Neural cell (in vitro differentiated cells): ENCODE measurements at regions not wholly inside any gene's neighbourhood (a gene's known extent, or its start where the extent isn't known, plus 50 kb on each side); places are given as distances from the start of the nearest gene placed in this dataset.

ENCODE experiments used
- H2AFZ ChIP-seq: fragments of 200-600, 300-800 bp; sonication (generic), shearing (Covaris generic); 2 replicates; pipeline ENCODE4 v1.6.0; 2014; ENCODE audit warnings: low read depth, mild to moderate bottlenecking, antibody characterized with exemption, low read length, moderate library complexity
- H3F3A ChIP-seq: fragments of 200-600 bp; shearing (Covaris generic); 2 replicates; pipeline ENCODE4 v1.6.1; 2016; ENCODE audit warnings: mild to moderate bottlenecking, moderate library complexity, mixed read lengths, antibody characterized with exemption, low read length; ENCODE audit not compliant: insufficient read depth, poor library complexity, severe bottlenecking
- H3K27ac ChIP-seq: fragments of 200-600, 300-800 bp; sonication (generic), shearing (Covaris generic); 2 replicates; pipeline ENCODE4 v1.5.1; 2014; ENCODE audit warnings: mild to moderate bottlenecking, low read length, moderate library complexity
- H3K27me3 ChIP-seq: fragments of 300-800, 200-600 bp; sonication (generic), shearing (Covaris generic); 2 replicates; pipeline ENCODE4 v1.6.0; 2014; ENCODE audit warnings: mild to moderate bottlenecking, low read depth, low read length, moderate library complexity; ENCODE audit not compliant: insufficient read depth
- H3K36me3 ChIP-seq: fragments of 300-800, 200-600 bp; sonication (generic), shearing (Covaris generic); 2 replicates; pipeline ENCODE4 v1.5.1; 2014; ENCODE audit warnings: mild to moderate bottlenecking, antibody characterized with exemption, low read length, moderate library complexity; ENCODE audit not compliant: insufficient read depth
- H3K4me2 ChIP-seq: fragments of 300-800, 200-600 bp; sonication (generic), shearing (Covaris generic); 2 replicates; pipeline ENCODE4 v1.6.0; 2014; ENCODE audit warnings: mild to moderate bottlenecking, low read length
- H3K4me3 ChIP-seq: fragments of 300-800, 200-600 bp; sonication (generic), shearing (Covaris generic); 2 replicates; pipeline ENCODE4 v1.5.1; 2014; ENCODE audit warnings: mild to moderate bottlenecking, low read length, moderate library complexity
- H3K79me2 ChIP-seq: fragments of 200-600 bp; shearing (Covaris generic); replicated peaks from 2 replicates; pipeline ENCODE4 v1.6.0; 2014; ENCODE audit warnings: mild to moderate bottlenecking, low read length, moderate library complexity; ENCODE audit not compliant: insufficient read depth
- H3K9ac ChIP-seq: fragments of 300-800, 200-600 bp; sonication (generic), shearing (Covaris generic); 2 replicates; pipeline ENCODE4 v1.6.1; 2016; ENCODE audit warnings: mild to moderate bottlenecking, low read length, mixed read lengths
- H3K9me2 ChIP-seq: fragments of 200-600 bp; shearing (Covaris generic); 2 replicates; pipeline ENCODE4 v1.6.1; 2016; ENCODE audit warnings: mild to moderate bottlenecking, low read length, mixed read lengths; ENCODE audit not compliant: insufficient read depth
- H3K9me3 ChIP-seq: fragments of 200-600, 300-800 bp; sonication (generic), shearing (Covaris generic); 2 replicates; pipeline ENCODE4 v1.6.1; 2016; ENCODE audit warnings: mild to moderate bottlenecking, mixed run types, low read length, moderate library complexity, mixed read lengths
- H4K20me1 ChIP-seq: fragments of 200-600 bp; shearing (Covaris generic); 2 replicates; pipeline ENCODE4 v1.6.1; 2016; ENCODE audit warnings: mild to moderate bottlenecking, mixed run types; ENCODE audit not compliant: insufficient read depth
- EP300 ChIP-seq: fragments of 450-650 bp; conservative IDR thresholded peaks from 2 replicates; pipeline ENCODE4 v1.6.1; 2014; ENCODE audit warnings: antibody characterized with exemption, mild to moderate bottlenecking, moderate library complexity; ENCODE audit not compliant: poor library complexity, severe bottlenecking
- EZH2 ChIP-seq: fragments of 200-600, 300-800 bp; shearing (Covaris generic), sonication (generic); IDR thresholded peaks from 2 replicates; pipeline ENCODE4 v1.6.1; 2014; ENCODE audit warnings: antibody characterized with exemption, low read length, borderline replicate concordance, mild to moderate bottlenecking; ENCODE audit not compliant: insufficient read depth, poor library complexity, severe bottlenecking
- MXI1 ChIP-seq: fragments of 450-650 bp; conservative IDR thresholded peaks from 2 replicates; pipeline ENCODE4 v1.6.1; 2014; ENCODE audit warnings: antibody characterized with exemption, mild to moderate bottlenecking; ENCODE audit not compliant: poor library complexity, severe bottlenecking
- POLR2AphosphoS5 ChIP-seq: IDR thresholded peaks from 2 replicates; pipeline ENCODE4 v1.6.1; 2012
- RAD21 ChIP-seq: fragments of 450-650 bp; conservative IDR thresholded peaks from 2 replicates; pipeline ENCODE4 v1.6.1; 2014; ENCODE audit warnings: antibody characterized with exemption, mild to moderate bottlenecking, moderate library complexity
- SMC3 ChIP-seq: fragments of 450-650 bp; conservative IDR thresholded peaks from 2 replicates; pipeline ENCODE4 v1.6.1; 2014; ENCODE audit warnings: antibody characterized with exemption, mild to moderate bottlenecking, moderate library complexity; ENCODE audit not compliant: poor library complexity
- TAF1 ChIP-seq: IDR thresholded peaks from 2 replicates; pipeline ENCODE4 v1.6.1; 2012; ENCODE audit warnings: low read depth
- TF ChIP-seq, protein P1 (sequence below): IDR thresholded peaks from 2 replicates; pipeline ENCODE4 v1.6.1; 2012; ENCODE audit warnings: borderline replicate concordance
- TF ChIP-seq, protein P2 (sequence below): fragments of 450-650 bp; IDR thresholded peaks from 2 replicates; pipeline ENCODE4 v1.5.1; 2014; ENCODE audit warnings: antibody characterized with exemption, mild to moderate bottlenecking, moderate library complexity; ENCODE audit not compliant: poor library complexity, severe bottlenecking

DNA sequence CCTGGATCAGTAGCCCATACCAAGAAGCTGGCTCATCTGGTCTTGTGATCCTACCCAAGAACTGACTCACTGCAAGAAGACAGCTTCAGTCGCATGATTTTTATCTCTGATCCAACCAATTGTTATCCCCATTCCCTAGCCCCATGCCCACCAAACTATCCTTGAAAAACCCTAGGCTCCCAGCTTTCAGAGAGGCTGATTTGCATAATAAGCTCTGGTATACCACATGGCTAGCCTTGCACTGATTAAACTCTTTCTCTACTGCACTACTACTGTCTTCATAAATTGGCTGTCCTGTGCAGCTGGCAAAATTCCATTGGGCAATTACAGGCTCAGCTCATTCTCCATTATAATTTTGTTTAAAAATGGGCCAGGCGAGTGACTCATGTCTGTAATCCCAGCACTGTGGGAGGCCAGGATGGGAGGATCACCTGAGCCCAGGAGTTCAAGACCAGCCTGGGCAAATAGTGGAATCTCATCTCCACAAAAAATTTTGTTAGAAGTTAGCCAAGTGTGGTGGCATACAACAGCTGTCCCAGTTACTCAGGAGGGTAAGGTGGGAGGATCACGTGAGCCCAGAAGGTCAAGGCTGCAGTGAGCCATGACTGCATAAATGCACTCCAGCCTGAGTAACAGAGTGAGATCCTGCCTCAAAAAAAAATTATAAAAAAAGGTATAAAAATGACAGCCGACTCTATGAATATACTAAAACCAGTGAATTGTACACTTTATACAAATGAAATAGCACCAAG lies 76.7 kb upstream of the EIF5 start:
- Histone ChIP-seq H3K36me3 (no peaks in the 10 kb centered on the region), H2AFZ (no peak overlapping the region), H3K27me3 (no peaks in the 10 kb centered on the region), H3K9ac (no peak overlapping the region), H3K27ac (no peak overlapping the region), H3K9me2 (no peaks in the 10 kb centered on the region), H3K4me2 (no peak overlapping the region), H3K4me3 (no peak overlapping the region), H3K79me2 (no peaks in the 10 kb centered on the region), H3F3A (no peaks in the 10 kb centered on the region), H3K9me3 (no peaks in the 10 kb centered on the region), H4K20me1 (no peaks in the 10 kb centered on the region)
- TF ChIP-seq EP300 (no peak), EZH2 (no peak), MXI1 (no peak), SMC3 (no peak), POLR2AphosphoS5 (no peak), RAD21 (no peak), TAF1 (no peak)
- TF ChIP-seq, protein P1, sequence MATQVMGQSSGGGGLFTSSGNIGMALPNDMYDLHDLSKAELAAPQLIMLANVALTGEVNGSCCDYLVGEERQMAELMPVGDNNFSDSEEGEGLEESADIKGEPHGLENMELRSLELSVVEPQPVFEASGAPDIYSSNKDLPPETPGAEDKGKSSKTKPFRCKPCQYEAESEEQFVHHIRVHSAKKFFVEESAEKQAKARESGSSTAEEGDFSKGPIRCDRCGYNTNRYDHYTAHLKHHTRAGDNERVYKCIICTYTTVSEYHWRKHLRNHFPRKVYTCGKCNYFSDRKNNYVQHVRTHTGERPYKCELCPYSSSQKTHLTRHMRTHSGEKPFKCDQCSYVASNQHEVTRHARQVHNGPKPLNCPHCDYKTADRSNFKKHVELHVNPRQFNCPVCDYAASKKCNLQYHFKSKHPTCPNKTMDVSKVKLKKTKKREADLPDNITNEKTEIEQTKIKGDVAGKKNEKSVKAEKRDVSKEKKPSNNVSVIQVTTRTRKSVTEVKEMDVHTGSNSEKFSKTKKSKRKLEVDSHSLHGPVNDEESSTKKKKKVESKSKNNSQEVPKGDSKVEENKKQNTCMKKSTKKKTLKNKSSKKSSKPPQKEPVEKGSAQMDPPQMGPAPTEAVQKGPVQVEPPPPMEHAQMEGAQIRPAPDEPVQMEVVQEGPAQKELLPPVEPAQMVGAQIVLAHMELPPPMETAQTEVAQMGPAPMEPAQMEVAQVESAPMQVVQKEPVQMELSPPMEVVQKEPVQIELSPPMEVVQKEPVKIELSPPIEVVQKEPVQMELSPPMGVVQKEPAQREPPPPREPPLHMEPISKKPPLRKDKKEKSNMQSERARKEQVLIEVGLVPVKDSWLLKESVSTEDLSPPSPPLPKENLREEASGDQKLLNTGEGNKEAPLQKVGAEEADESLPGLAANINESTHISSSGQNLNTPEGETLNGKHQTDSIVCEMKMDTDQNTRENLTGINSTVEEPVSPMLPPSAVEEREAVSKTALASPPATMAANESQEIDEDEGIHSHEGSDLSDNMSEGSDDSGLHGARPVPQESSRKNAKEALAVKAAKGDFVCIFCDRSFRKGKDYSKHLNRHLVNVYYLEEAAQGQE = no peak
- TF ChIP-seq, protein P2, sequence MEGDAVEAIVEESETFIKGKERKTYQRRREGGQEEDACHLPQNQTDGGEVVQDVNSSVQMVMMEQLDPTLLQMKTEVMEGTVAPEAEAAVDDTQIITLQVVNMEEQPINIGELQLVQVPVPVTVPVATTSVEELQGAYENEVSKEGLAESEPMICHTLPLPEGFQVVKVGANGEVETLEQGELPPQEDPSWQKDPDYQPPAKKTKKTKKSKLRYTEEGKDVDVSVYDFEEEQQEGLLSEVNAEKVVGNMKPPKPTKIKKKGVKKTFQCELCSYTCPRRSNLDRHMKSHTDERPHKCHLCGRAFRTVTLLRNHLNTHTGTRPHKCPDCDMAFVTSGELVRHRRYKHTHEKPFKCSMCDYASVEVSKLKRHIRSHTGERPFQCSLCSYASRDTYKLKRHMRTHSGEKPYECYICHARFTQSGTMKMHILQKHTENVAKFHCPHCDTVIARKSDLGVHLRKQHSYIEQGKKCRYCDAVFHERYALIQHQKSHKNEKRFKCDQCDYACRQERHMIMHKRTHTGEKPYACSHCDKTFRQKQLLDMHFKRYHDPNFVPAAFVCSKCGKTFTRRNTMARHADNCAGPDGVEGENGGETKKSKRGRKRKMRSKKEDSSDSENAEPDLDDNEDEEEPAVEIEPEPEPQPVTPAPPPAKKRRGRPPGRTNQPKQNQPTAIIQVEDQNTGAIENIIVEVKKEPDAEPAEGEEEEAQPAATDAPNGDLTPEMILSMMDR = no peak

DNA sequence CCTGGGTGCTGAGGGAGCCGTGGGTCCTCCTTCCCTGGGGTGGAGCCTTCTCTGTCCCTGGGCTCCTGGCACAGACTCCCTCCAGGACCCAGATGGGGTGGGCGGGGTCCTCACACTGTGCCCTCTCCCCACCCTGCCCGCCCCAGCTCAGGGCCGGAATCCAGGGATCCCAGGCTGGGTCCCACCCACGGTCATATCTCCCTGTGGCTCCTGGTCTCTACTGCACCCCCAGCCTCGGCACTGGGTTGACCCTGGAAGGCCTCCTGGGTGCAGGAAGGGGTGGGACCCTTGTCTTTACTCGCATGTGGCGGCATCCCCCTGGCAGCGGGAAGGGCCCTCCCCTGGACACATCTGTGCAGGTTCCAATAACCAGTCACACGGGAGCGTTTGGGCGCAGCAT lies 75.8 kb upstream of the EIF5 start:
- no peak overlapping the region for H3K4me3 ChIP-seq
- no peaks in the 10 kb centered on the region for H3K79me2 ChIP-seq
- H3K4me2 ChIP-seq = no peak overlapping the region
- TF ChIP-seq MXI1 (no peak), EP300 (no peak), TAF1 (no peak), SMC3 (no peak), EZH2 (no peak), POLR2AphosphoS5 (no peak), RAD21 (no peak)
- TF ChIP-seq, protein P2 = no peak
- TF ChIP-seq, protein P1 = no peak
- H3K9me2 ChIP-seq = no peaks in the 10 kb centered on the region
- H3K9me3 ChIP-seq = no peaks in the 10 kb centered on the region
- no peak overlapping the region for H3K27ac ChIP-seq
- H4K20me1 ChIP-seq = no peaks in the 10 kb centered on the region
- H2AFZ ChIP-seq = no peak overlapping the region
- no peaks in the 10 kb centered on the region for H3F3A ChIP-seq
- H3K36me3 ChIP-seq = no peaks in the 10 kb centered on the region
- H3K9ac ChIP-seq = no peak overlapping the region
- H3K27me3 ChIP-seq = no peaks in the 10 kb centered on the region
